Fibroblast of gingiva (primary cell): ENCODE measurements at regions not wholly inside any gene's neighbourhood (a gene's known extent, or its start where the extent isn't known, plus 50 kb on each side); places are given as distances from the start of the nearest gene placed in this dataset.

Source experiments
- DNase-seq: peaks from one replicate; pipeline ENCODE4 v3.0.0-alpha.2; 2011; ENCODE audit warnings: low read depth

DNA sequence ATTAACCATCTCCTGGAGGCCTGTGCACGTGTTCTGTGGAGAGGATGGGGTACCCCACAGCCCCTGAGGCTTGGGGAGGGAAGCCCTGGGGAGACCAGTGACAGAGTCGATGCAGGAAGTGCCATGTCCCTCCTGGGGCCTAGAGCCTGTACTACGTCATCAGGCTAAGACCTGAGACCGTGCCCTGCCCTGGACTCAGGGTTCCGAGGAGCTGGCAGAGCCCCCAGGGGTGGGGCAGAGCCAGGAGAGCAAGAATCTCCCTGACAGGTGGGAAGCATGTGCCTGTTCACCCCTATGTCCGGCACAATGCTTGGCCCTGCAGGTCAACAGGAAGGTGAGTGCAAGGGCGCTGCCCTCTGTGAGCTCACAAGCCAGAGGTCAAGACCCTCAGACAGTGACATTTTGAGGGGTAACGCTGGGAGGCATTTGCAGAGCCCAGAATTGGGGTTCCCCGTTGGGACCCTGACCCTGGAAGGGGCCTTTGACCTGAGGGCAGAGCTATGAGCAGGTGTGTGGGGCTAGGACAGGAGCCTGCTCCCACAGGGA is 781.6 kb downstream of the BRD1 start:
- no peak for DNase-seq

GRCh38 chr22:49045276-49045675 is 782.4 kb downstream of the BRD1 start:
- DNase-seq = no peak

GRCh38 chr22:49044776-49045175 is 782.9 kb downstream of the BRD1 start:
- DNase-seq = no peak

DNA sequence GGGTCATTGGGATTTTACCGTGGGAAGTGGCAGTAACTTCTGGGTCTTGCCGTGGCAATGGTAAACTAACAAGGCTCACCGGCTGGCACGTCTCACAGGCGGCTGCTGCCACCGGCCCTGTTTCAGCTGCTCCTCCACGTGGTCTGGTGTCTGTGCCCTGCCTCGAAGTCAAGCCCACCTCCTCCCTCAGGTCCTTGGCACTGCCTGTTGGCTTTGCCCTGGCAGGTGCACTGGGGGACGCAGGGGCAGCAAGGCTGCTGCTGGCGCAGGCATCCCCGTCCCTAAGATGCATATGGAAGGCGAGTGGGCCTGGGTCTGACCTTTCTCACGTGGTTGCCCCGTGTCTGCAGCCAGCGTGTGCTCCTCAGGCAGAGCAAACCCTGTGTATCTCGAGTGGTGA is 783.6 kb downstream of the BRD1 start:
- DNase-seq = no peak

DNA sequence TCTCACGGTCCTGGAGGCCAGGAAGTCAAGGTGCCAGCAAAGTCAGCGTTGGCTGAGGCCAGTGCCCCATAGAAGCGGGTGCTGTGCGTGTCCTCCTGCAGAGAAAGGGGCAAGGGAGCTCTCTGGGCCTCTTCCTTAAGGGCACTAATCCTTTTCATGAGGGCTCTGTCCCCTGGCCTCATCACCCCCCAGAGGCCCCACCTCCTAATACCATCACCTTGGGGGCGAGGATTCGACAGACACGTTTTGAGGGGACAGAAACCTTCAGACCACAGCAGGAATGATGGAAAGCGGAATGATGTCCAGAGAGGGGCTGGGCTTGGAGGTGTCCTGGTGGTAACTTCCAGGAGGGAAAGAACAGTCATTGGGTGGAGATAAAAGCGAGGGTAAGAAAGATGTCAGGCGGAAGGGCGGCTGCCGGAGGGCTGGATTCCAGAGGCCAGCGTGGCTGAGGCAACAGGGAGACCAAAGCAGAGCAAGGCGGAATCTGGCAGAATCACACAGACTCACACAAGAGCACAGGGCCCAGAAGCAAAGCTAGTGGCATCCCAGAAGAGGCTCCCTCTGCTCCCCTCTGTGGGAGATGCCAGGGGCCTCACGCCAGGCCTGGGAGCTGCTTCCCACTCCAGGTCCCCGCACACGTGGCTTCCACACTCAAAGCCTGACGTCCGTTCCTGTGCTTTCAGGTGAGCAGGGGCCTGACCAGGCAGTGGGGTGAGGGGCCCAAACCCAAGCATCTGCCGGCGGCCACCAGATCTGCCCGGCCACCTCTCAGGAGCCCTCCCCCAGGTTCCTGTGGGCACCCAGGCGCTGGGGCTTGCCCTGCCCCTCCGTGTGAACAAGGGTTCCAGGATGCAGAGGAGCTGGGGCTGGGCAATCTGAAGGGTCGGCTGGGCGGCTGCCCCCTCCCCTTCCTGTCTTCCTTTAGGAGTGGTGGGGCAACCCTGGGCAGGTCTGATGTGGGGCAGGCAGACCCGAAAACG is 784.5 kb downstream of the BRD1 start:
- DNase-seq = no peak

- DNase-seq = no peak
Measured at GRCh38 chr22:49042066-49042465, 785.6 kb downstream of the BRD1 start.

GRCh38 chr22:49040754-49041467 is 786.8 kb downstream of the BRD1 start:
- DNase-seq = no peak

DNA sequence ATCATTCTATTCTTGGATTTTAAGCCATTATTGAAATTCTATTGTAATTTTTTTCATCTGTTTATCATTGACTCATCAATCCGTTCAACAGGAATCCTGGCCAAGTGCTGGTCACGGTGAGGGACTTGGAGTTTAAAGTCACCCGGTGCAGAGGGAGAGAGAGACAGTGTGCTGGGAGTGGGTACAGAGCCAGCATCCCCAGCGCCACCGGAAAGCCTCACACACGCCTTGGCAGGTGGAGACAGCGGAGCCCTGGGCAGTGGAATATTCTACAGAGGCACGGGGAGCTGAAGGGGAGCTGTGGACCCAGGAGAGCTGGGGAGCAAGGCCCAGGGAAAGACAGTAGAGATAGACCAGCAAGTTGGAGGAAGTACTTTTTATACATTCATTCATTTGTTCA is 787.6 kb downstream of the BRD1 start:
- no peak for DNase-seq

DNA sequence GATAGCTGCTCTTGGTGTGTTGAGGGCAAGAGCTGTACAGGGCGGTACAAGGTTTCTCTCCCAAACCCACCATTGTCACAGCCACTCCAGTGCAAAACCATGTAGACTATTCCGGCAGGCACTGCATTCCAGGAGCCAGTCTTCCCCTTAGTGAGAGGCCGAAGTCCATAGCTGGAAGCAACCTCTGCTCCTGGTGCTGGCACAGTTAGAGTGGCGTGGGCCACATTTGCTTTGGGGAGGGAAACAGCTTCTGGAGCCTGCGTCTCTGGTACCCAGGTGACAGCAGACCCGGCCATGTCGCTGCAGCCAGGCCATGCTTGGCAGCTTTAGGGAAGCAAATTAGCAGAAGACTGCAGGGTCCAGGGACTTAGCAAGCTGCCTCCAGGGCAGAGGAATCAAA is 788.0 kb downstream of the BRD1 start:
- no peak for DNase-seq

DNA sequence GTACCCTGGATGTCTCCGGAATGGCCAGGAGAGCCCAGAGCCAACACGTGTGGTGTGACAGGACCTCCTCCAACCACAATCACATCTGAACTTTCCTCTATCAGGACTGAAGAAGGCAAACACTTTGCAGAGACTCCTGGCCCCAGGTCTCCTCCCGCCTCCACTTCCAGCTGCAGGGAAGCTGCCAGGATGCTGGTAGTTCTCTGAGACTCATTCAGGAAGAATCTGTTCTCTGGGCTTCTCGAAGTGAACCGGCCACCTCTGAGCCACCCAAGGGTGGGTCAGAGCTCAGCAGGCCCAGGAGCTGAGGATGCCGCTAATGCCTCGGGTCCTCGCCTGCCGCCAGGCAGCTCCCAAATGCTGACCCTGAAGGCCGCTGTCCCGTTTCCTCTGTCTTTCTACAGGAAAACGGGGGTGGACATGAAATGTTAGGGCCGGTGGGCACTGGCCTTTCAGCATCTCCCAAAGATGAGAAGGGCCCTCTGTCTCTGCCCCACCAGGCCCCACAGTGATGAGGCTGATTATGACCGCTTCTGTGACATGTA is 789.9 kb downstream of the BRD1 start:
- DNase-seq = no peak

DNA sequence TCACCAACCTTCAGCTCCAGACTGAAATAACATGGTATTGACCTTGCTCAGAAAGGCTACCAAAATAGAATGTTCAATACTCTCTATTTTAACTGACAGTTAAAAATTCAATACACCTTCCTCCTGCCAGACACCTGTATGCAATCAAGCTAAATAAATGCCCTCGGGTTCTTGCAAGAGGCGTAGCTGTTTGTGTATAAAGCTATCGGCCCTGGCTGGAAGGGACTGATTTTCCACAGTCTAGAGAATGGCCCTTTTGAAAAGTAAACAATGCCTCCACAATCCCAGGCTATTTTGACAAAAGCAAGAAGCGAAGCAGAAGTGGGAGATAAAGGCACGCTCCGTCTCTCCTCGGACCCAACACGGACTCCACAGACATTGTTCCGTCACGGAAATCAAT is 791.2 kb downstream of the BRD1 start:
- no peak for DNase-seq

- no peak for DNase-seq
Measured at GRCh38 chr22:49035818-49036457, 791.7 kb downstream of the BRD1 start.

DNA sequence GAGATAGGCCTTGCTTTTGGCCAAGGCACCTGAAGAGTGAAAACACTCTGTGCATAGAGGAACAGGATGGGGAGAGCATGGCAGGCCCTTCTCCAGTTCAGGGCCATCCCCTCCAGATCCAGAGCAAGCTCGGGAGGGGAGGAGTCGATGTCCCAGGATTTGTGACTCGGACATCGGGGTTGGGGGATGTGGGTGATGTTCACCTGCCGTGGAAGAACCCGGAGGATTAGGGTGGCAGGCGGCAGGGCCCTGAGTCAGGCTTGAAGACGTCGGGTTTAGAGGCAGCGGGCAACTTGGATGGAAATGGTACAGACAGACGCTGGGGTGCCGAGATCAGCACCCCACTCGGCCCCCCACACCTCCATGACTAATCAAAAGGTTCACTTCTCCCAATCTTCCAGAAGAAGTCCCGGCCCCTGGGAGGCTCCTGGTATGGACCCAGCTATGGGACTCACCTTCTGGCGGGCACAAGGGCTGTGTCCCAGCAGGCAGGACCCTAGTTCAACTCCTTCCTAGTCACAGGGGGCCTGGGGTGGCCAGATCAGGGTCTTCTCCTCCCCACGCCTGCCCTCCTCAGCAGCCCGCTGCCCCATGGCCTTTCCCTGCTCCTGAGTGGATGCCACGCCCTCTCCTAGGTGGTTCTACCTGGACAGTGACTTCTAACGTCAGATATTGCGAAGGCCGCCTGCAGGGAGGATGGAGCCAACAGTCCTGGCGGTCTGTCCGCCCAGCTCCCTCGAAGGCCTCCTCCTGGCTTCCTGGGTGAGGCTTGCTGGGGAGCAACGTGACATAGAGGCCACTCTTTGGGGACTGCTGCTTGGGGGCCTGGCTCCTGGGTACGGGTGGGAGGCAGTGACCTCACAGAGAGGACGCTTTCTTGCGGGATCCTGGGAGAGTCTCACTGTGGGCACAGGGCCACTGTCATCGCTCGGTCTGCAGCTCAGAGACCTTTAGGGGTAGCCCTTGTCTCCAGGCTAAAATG is 792.5 kb downstream of the BRD1 start:
- no peak for DNase-seq

- no peak for DNase-seq
Measured at GRCh38 chr22:49033616-49034015, 794.1 kb downstream of the BRD1 start.

- no peak for DNase-seq
Measured at GRCh38 chr22:49032821-49033220, 794.9 kb downstream of the BRD1 start.

GRCh38 chr22:49031746-49032330 is 795.8 kb downstream of the BRD1 start:
- no peak for DNase-seq

DNA sequence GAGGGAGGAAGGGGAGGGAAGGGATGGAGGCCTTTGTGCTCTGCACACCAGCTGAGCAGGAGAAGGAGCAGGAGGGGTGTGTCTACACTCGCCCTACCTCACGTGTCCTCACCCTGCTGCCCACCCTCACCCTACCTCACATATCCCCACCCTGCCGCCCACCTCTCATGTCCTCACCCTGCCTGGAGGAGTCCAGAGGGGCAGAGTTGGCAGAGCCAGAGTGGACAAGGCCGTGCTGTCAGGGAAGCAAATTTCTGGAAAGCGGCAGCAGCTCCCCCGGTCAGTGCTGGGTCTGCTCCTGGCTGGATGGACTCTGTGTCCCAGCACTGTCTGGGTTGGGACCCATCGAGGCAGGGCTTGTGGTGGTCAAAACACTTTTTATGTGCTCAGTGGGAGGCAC is 799.6 kb downstream of the BRD1 start:
- DNase-seq = no peak

GRCh38 chr22:49027368-49027670 is 800.4 kb downstream of the BRD1 start:
- no peak for DNase-seq

DNA sequence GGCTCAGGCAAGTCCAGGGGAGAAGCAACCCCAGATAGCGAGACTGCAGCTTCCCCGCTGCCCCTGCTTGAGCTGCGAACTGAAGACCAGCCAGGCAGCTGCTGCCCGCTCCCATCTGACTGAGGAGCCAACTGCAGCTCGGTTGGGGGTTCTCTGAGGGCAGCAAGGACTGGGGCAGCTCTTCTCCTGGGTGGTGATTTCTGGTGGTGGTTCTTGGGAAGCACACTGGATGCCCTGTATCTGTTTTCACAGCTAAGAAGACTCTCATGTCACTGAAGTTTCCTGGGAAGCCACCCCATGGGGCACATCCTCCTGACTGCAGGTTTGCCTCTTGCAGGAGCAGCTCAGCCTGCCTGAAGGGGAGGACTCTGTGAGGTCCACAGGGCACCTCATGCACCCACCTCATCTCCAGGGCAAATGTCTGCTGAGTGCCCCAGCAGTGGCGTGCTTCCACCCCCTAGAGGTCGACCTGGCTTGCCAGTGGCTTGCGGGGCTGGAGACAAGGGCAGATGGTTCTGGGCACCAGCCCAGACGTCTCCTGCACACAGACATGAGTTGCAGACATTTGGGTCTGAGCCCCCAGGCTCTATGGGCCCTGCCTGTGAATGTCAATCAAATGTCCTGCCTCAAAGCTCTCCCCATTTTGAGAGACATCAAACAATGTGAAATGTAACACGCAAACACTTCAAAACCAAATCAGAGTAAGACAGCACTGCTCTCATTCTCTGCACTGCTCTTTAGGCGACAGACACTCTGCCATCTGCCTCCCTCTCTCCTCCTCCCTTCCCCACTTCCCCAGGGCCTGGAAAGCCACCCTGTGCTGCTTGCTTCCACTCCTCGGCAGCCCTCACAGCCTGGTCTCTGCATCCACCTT is 800.9 kb downstream of the BRD1 start:
- DNase-seq = no peak
